KMS-11 (cell line): ENCODE measurements at regions not wholly inside any gene's neighbourhood (a gene's known extent, or its start where the extent isn't known, plus 50 kb on each side); places are given as distances from the start of the nearest gene placed in this dataset.
"Not testable (repeated sequence)": the region's sequence is repeated elsewhere in the genome, so short reads cannot be mapped to it uniquely, and the experiment has no call there.

Experiments used
- H2AFZ ChIP-seq: fragments of 200-600 bp; sonication (generic); 2 replicates; pipeline ENCODE4 v1.6.1; 2016; ENCODE audit warnings: antibody characterized with exemption, mixed run types, low read depth
- H3K27ac ChIP-seq: fragments of 200-600 bp; sonication (generic); 2 replicates; pipeline ENCODE4 v1.6.1; 2016; ENCODE audit warnings: mild to moderate bottlenecking, mixed run types
- H3K27me3 ChIP-seq: fragments of 200-600 bp; sonication (generic); 2 replicates; pipeline ENCODE4 v1.6.1; 2017; ENCODE audit warnings: mild to moderate bottlenecking, low read depth, mixed run types, moderate library complexity; ENCODE audit not compliant: insufficient read depth
- H3K36me3 ChIP-seq: fragments of 200-600 bp; sonication (generic); 2 replicates; pipeline ENCODE4 v1.6.1; 2017; ENCODE audit warnings: mild to moderate bottlenecking, mixed run types; ENCODE audit not compliant: insufficient read depth
- H3K4me1 ChIP-seq: fragments of 200-600 bp; sonication (generic); 2 replicates; pipeline ENCODE4 v1.6.1; 2016; ENCODE audit warnings: mild to moderate bottlenecking, low read depth, mixed run types; ENCODE audit not compliant: poor library complexity, severe bottlenecking
- H3K4me2 ChIP-seq: fragments of 200-600 bp; sonication (generic); 2 replicates; pipeline ENCODE4 v1.7.0; 2016; ENCODE audit warnings: mild to moderate bottlenecking, mixed run types
- H3K4me3 ChIP-seq: fragments of 200-600 bp; sonication (generic); IDR thresholded peaks from 2 replicates; pipeline ENCODE4 v1.6.1; 2017; ENCODE audit warnings: low read depth, low read length, mixed read lengths; ENCODE audit not compliant: insufficient read depth
- H3K79me2 ChIP-seq: fragments of 200-600 bp; sonication (generic); 2 replicates; pipeline ENCODE4 v1.6.1; 2016; ENCODE audit warnings: low read depth, mixed run types; ENCODE audit not compliant: insufficient read depth
- H3K9ac ChIP-seq: fragments of 200-600 bp; sonication (generic); 2 replicates; pipeline ENCODE4 v1.6.1; 2016; ENCODE audit warnings: mild to moderate bottlenecking, mixed run types
- H4K20me1 ChIP-seq: fragments of 200-600 bp; sonication (generic); 2 replicates; pipeline ENCODE4 v1.6.1; 2016; ENCODE audit warnings: mild to moderate bottlenecking, mixed run types; ENCODE audit not compliant: insufficient read depth
- CTCF ChIP-seq: fragments of 200-600 bp; sonication (generic); conservative IDR thresholded peaks from 2 replicates; pipeline ENCODE4 v1.6.1; 2017; ENCODE audit warnings: low read depth, mild to moderate bottlenecking, antibody characterized with exemption, low read length, moderate library complexity, mixed read lengths

DNA sequence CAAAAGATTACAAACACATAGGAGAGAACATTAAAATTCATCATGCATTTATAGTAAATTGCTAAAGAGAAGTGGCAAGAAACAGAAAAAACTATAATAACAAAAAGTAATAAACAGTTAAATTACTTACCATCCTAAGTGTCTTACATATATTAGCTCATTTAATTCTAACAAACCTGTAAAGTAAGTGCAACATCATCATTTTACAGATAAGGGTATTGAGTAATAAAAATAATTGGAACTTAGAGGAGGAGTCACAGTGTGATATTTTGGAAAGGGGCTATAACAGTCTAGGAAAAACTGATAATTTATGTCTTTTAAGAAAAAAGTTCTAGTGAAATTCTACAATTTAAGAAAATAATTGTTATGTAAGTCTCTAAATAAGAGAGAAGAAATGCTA is 592.8 kb downstream of the DMRTA1 start:
- Histone ChIP-seq H3K9ac (no peak overlapping the region), H4K20me1 (no peaks in the 10 kb centered on the region), H3K4me1 (no peaks in the 10 kb centered on the region), H3K4me2 (no peak overlapping the region), H3K79me2 (no peaks in the 10 kb centered on the region), H3K4me3 (no peak overlapping the region), H2AFZ (no peak overlapping the region), H3K27ac (no peak overlapping the region), H3K36me3 (no peaks in the 10 kb centered on the region), H3K27me3 (no peaks in the 10 kb centered on the region)
- no peak for TF ChIP-seq CTCF

DNA sequence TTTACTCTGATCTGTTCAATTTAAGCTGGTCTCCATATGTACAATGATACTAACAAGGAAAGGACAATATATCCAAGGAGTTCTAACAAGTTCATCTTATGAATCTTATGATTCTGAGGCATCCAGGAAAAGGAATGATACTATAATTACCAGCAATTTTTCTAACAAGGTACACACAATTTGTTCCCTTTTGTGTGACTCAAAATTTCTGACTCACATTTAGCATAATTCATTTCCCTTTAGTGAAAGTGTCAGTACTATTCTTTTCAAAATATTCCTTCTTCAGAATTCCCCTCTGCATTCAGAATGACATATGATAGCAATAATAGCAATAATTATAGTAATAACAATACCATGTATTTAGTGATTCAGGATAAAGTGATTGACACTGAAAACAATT is 594.8 kb downstream of the DMRTA1 start:
- TF ChIP-seq CTCF = no peak
- H3K27ac ChIP-seq = no peak overlapping the region
- no peaks in the 10 kb centered on the region for H4K20me1 ChIP-seq
- H2AFZ ChIP-seq = no peak overlapping the region
- H3K79me2 ChIP-seq = no peaks in the 10 kb centered on the region
- H3K4me1 ChIP-seq = no peaks in the 10 kb centered on the region
- no peak overlapping the region for H3K9ac ChIP-seq
- H3K27me3 ChIP-seq = no peaks in the 10 kb centered on the region
- no peak overlapping the region for H3K4me3 ChIP-seq
- no peak overlapping the region for H3K4me2 ChIP-seq
- no peaks in the 10 kb centered on the region for H3K36me3 ChIP-seq

DNA sequence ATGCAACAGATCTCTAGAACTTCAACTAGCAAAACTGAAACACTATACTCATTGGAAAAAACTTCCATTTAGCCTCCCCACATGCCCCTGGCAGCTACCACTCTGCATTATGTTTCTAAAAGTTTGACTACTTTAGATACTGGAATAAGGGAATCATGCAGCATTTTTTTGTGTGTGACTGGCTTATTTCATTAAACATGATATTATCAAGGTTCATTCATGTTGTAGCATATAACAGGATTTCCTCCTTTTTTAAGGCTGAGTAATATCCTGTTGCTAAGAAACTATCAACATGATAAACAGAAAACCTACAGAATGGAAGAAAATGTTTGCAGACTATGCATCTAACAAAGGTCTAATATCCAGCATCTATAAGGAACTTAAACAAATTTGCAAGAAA is 597.9 kb downstream of the DMRTA1 start:
- Histone ChIP-seq H3K79me2 (no peaks in the 10 kb centered on the region), H3K4me3 (no peak overlapping the region), H3K4me1 (no peaks in the 10 kb centered on the region), H3K9ac (no peak overlapping the region), H3K36me3 (no peaks in the 10 kb centered on the region), H2AFZ (no peak overlapping the region), H3K27ac (no peak overlapping the region), H3K27me3 (no peaks in the 10 kb centered on the region), H3K4me2 (no peak overlapping the region), H4K20me1 (no peaks in the 10 kb centered on the region)
- no peak for TF ChIP-seq CTCF

DNA sequence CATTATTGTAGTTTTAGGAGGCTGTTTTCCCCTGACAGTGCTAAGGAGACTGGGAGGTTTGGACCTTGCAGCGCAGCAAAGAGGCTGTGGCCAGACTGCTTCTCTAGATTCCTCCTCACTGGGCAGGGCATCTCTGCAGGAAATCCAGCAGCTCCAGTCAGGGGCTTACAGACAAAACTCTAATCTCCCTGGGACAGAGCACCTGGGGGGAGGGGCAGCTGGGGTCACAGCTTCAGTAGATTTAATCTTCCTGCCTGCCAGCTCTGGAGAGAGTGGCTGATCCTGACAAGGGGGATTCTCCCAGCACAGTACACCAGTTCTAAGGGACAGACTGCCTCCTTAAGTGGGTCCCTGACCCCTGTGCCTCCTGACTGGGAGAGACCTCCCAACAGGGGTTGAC is 599.4 kb downstream of the DMRTA1 start:
- H3K27me3 ChIP-seq, H3K9ac ChIP-seq, H3K4me2 ChIP-seq, H3K79me2 ChIP-seq, H2AFZ ChIP-seq, H4K20me1 ChIP-seq, H3K4me3 ChIP-seq, H3K27ac ChIP-seq, H3K4me1 ChIP-seq, H3K36me3 ChIP-seq: not testable (repeated sequence)

DNA sequence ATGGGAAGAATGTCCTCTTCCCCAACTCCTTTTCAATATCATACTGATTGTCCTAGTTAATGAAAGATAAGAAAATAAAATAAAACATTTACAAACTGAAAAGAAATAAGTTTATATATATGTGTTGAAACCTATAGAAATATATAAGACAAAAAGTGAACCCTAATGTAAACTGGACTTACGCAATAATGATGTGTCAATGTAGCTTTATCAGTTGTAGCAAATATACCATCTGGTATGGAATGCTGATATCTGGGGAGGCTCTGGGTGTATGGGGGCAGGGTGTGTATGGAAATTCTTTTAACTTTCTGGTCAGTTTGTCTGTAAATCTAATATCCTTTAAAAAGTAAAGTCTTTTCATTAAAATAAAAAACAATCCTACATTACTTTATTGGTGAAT is 603.9 kb downstream of the DMRTA1 start:
- no peak overlapping the region for H3K4me2 ChIP-seq
- no peak overlapping the region for H3K4me3 ChIP-seq
- no peaks in the 10 kb centered on the region for H3K79me2 ChIP-seq
- no peak overlapping the region for H3K9ac ChIP-seq
- H3K36me3 ChIP-seq = no peaks in the 10 kb centered on the region
- no peak overlapping the region for H2AFZ ChIP-seq
- H3K27ac ChIP-seq = no peak overlapping the region
- no peaks in the 10 kb centered on the region for H4K20me1 ChIP-seq
- H3K27me3 ChIP-seq = no peaks in the 10 kb centered on the region
- H3K4me1 ChIP-seq = no peaks in the 10 kb centered on the region
- TF ChIP-seq CTCF = no peak
